HG03469 (cell line): ENCODE measurements at regions not wholly inside any gene's neighbourhood (a gene's known extent, or its start where the extent isn't known, plus 50 kb on each side); places are given as distances from the start of the nearest gene placed in this dataset.
"Not testable (repeated sequence)": the region's sequence is repeated elsewhere in the genome, so short reads cannot be mapped to it uniquely, and the experiment has no call there.

Experiments
- ATAC-seq: cut with Tn5 transposase; IDR thresholded peaks from one replicate; pipeline ENCODE4 v1.9.1; 2021; ENCODE audit warnings: mild to moderate bottlenecking, moderate library complexity, moderate number of reproducible peaks; ENCODE audit not compliant: unreplicated experiment

DNA sequence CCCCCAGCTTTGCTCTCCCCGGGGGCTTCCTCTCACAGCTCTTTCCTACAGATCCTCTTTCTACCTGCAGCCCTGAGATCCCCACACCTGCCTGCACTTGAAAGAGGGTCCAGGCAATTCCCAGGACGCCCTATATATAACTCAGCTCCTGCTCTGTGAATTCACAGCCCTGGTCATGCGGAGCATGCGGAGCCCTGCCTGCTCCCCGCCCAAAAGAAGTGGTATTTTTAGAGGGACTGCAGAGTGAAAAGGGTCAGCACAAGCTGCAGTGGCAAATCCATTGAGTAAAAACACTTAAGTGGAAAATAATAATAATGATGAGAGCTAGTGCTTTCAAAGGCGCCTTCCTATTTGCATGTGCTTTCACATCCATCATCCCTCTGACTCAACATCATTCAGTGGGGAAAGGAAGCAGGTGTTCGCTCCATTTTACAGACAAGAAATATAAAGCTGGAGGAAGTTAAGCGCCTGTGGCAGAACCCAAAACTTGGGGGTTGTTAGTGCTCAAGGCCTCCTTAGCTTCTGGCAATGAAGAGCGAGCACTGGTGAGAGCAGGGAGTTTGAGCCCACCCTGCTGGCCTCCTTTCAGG, 76.3 kb upstream of the LIPC start:
- no peak for ATAC-seq

DNA sequence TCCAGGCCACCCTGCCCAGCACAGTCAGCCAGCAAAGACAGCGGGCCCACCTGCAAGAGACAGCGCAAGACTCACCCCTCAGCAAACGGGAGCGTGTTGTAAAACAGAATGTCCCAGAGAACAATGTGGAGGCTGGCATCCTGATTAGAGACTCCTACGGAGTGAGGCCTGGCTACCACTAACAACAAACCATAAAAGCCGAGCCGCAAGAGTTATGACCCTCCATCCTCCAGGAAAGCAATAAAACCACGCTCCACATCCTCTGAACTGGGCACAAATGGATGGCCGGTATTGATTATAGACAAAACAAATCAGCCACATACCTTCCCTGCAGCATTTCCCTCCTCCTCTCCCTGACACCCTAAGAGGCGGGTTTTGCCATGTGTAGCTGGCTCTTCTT, 75.8 kb upstream of the LIPC start:
- ATAC-seq = no peak

- no peak for ATAC-seq
These were observed 74.0 kb upstream of the LIPC start for GRCh38 chr15:58357529-58358476.

DNA sequence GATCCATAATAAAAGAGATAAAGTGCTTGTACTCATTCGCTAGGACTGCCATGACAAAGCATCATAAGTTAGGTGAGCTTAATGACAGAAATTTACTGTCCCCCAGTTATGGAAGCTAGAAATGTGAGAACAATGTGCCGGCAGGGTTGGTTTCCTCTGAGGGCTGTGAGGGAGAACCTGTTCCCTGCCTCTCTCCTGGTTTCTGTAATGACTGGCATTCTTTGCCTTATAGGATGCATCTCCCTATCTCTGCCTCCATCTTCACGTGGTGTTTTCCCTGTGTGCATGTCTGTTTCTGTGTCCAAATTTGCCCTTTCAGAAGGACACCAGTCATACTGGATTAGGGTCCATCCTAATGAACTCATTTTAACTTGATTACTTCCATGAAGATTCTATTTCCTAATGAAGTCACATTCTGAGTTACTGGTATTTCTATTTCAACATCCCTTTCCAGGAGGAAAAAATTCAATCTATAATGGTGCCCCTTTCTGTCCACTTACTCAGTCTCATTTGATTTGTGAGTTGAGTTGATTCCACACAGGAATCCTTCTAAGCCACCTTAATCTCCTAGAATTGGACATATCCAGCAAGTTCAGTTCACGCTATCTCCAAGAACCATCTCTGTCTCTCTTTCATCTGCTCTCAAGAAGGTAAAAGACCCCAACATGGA, 71.2 kb upstream of the LIPC start:
- ATAC-seq = no peak

GRCh38 chr15:58361273-58361759, 70.5 kb upstream of the LIPC start:
- ATAC-seq = no peak

DNA sequence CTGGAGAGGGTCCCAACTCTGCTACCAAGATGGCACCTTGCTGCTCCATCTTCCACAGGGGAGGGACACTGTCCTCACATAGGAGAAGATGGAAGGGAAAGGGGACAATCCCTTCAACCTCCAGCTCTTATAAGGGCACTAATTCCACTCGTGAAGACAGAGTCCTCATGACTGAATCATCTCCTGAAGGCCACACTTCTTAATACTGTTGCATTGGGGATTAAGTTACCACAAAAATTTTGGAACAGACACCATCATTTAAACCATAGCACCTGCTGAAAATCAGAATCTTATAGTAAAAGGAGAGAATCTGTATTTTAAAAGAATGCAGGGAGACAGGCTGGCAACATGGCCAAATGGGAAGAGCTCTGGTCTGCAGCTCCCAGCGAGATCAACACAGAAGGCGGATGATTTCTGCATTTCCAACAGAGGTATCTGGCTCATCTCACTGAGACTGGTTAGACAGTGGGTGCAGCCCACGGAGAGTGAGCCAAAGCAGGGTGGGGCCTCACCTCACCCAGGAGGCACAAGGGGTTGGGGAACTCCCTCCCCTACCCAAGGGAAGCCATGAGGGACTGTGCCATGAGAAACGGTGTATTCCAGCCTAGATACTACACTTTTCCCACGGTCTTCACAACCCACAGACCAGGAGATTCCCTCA, 69.4 kb upstream of the LIPC start:
- no peak for ATAC-seq

- not testable (repeated sequence) for ATAC-seq
These were observed 68.7 kb upstream of the LIPC start for GRCh38 chr15:58363118-58363517.

DNA sequence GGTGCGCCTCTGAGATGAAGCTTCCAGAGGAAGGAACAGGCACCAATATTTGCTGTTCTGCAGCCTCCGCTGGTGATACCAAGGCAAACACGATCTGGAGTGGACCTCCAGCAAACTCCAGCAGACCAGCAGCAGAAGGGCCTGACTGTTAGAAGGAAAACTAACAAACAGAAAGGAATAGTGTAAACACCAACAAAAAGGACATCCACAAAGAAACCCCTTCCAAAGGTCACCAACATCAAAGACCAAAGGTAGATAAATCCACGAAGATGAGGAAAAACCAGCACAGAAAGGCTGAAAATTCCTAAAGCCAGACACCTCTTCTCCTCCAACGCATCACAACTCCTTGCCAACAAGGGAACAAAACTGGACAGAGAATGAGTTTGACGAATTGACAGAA, 68.1 kb upstream of the LIPC start:
- not testable (repeated sequence) for ATAC-seq

DNA sequence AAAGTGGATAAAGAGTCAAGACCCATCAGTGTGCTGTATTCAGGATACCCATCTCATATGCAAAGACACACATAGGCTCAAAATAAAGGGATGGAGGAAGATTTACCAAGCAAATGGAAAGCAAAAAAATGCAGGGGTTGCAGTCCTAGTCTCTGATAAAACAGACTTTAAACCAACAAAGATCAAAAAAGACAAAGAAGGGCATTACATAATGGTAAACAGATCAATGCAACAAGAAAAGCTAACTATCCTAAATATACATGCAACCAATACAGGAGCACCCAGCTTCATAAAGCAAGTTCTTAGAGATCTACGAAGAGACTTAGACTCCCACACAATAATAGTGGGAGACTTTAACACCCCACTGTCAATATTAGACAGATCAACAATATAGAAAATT, 66.7 kb upstream of the LIPC start:
- ATAC-seq = not testable (repeated sequence)

DNA sequence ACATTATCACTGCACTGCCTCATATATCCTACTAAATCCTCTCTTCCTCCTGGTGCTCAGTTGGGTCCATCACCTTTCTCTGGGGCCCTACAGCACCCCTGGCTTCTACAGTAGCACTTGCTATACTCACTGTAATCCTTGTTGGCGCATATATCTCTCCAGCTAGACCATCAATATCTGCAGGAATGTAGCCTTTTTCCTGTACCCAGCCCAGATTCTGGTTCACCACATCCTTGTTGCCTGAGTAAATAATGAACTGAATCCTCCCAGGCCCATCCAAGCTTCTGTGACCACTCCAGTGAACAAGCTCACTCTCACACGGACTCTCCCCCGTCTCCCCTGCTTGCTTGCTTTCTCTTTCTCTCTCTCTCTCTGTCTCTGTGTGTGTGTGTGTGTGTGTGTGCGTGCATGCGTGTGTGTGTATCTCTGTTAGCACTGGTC, 62.5 kb upstream of the LIPC start:
- no peak for ATAC-seq

DNA sequence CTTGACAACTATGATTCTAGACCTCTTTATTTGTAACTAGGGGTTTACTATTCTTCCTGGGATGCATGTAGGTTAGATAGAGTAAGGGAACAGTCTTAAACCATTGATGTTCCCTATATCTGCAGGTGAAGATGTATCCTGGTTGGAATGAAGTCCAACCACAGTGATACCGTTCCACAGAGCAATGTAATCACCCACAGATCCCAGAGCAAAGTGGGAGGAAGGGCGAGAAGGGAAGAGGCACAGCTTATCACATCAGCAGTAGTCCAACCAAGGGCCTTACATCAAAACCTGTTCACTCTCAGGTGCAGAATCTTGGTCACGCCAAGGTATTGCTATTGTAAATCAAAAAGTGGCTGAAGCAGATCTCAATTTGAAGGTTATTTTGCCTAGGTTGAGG, 61.8 kb upstream of the LIPC start:
- ATAC-seq = no peak

GRCh38 chr15:58374147-58374546, 57.6 kb upstream of the LIPC start:
- no peak for ATAC-seq

- ATAC-seq = no peak
These were observed 54.6 kb upstream of the LIPC start for GRCh38 chr15:58377193-58377592.

DNA sequence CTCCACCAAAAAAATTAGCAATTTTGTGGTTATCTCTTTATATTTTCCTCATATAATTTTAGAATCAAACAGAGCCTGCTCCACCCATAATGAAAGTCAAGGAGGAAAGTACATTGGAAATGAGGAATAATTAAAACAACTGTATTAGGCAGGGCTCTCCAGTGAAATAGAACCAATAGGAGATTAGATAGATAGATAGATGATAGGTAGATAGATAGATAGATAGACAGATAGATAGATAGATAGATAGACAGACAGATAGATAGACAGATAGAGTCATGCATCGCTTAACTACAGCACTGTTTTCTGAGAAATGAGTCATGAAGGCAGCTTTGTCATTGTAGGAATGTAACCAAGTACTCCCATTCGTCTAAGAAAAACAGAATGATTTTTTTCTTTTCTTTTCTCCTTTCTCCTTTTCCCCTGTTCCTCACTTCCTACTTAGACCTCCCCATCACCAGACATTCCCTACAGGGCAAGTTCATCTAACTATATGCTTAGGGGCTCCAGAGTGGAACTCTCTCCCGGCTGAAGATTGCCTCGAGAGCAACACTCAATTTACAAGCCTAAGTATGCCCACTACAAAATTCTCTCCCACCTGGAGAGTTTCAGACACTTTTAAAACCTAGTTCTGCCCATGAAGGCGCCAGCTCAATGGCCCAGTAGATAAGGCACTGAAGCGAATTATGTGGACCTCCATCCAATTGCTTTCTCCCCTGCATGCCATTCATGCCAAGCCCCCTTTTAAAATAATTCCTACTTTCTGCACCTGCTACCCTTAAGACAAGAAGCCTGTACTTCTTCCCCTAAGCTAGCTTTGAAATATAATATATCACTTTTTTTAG, 53.3 kb upstream of the LIPC start:
- ATAC-seq = no peak

DNA sequence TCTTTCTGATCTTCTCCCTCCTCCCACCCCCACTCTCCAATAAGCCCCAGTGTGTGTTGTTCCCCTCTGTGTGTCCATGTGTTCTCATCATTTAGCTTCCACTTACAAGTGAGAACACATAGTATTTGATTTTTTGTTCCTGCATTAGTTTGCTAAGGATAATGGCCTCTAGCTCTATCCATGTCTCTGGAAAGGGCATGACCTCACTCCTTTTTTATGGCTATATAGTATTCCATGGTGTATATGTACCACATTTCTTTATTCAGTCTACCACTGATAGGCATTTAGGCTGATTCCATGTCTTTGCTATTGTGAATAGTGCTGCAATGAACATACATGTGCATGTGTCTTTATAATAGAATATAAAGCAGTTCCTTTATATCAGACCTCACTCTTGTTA, 52.3 kb upstream of the LIPC start:
- not testable (repeated sequence) for ATAC-seq

- no peak for ATAC-seq
These were observed 51.4 kb upstream of the LIPC start for GRCh38 chr15:58380280-58380945.

DNA sequence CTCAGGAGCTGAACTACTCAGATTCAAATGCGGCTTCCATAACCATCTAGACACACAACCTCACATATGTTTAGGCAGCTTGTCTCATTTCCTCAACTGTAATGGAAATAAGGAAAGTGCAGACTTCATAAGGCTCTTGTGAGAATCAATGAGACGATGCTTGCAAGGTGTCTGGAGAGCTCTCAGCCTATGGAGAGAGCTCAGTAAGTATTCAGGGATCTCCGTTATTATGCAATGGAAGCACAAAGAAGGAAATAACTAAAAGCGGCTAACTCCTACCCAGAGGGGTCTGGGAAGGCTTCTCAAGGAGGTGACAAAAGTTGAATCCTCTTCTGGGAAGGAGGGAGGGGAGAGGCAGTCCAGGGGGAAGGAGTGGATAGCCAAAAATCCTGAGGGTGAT, 50.1 kb upstream of the LIPC start:
- ATAC-seq = no peak
